SU-DHL-6 (cell line): ENCODE measurements at regions not wholly inside any gene's neighbourhood (a gene's known extent, or its start where the extent isn't known, plus 50 kb on each side); places are given as distances from the start of the nearest gene placed in this dataset.

Source experiments
- H2AFZ ChIP-seq: fragments of 200-600 bp; sonication (generic); 2 replicates; pipeline ENCODE4 v1.6.1; 2014; ENCODE audit warnings: low read depth, mild to moderate bottlenecking, moderate library complexity, mixed read lengths, antibody characterized with exemption, low read length; ENCODE audit not compliant: severe bottlenecking
- H3F3A ChIP-seq: fragments of 200-600 bp; shearing (Covaris generic); 2 replicates; pipeline ENCODE4 v1.6.0; 2016; ENCODE audit warnings: antibody characterized with exemption, mild to moderate bottlenecking; ENCODE audit not compliant: insufficient read depth
- H3K27ac ChIP-seq: fragments of 200-600 bp; sonication (generic); 2 replicates; pipeline ENCODE4 v1.5.1; 2016; ENCODE audit warnings: low read depth, mild to moderate bottlenecking, low read length, moderate library complexity, mixed read lengths
- H3K27me3 ChIP-seq: fragments of 200-600 bp; sonication (generic), shearing (Covaris generic); 2 replicates; pipeline ENCODE4 v1.6.0; 2014; ENCODE audit warnings: mild to moderate bottlenecking, low read length
- H3K36me3 ChIP-seq: fragments of 200-600 bp; sonication (generic); 2 replicates; pipeline ENCODE4 v1.6.1; 2014; ENCODE audit warnings: mild to moderate bottlenecking, low read length, mixed read lengths
- H3K4me2 ChIP-seq: fragments of 300-600, 200-600 bp; shearing (Covaris generic), sonication (generic); 2 replicates; pipeline ENCODE4 v1.6.0; 2014; ENCODE audit warnings: low read length, low read depth, mild to moderate bottlenecking; ENCODE audit not compliant: poor library complexity, severe bottlenecking
- H3K4me3 ChIP-seq: fragments of 200-600 bp; sonication (generic); 2 replicates; pipeline ENCODE4 v1.5.1; 2014; ENCODE audit warnings: antibody characterized with exemption, low read length, mild to moderate bottlenecking, mixed read lengths; ENCODE audit not compliant: insufficient read depth, poor library complexity, severe bottlenecking
- H3K79me2 ChIP-seq: fragments of 200-600 bp; sonication (generic); 2 replicates; pipeline ENCODE4 v1.6.1; 2014; ENCODE audit warnings: mild to moderate bottlenecking, low read length, moderate library complexity; ENCODE audit not compliant: insufficient read depth
- H3K9ac ChIP-seq: fragments of 200-600 bp; sonication (generic); 2 replicates; pipeline ENCODE4 v1.7.0; 2014; ENCODE audit warnings: mild to moderate bottlenecking, low read length
- H3K9me2 ChIP-seq: fragments of 200-600 bp; sonication (generic); replicated peaks from 2 replicates; pipeline ENCODE4 v1.6.1; 2014; ENCODE audit warnings: low read length; ENCODE audit not compliant: insufficient read depth
- H3K9me3 ChIP-seq: fragments of 200-600 bp; sonication (generic); 2 replicates; pipeline ENCODE4 v1.6.1; 2014; ENCODE audit warnings: low read length, mixed read lengths; ENCODE audit not compliant: insufficient read depth
- H4K20me1 ChIP-seq: fragments of 200-600 bp; sonication (generic); 2 replicates; pipeline ENCODE4 v1.6.1; 2014; ENCODE audit warnings: low read depth, mild to moderate bottlenecking, antibody characterized with exemption, low read length, moderate library complexity, mixed read lengths
- CTCF ChIP-seq: fragments of 200-600 bp; sonication (generic); IDR thresholded peaks from one replicate; pipeline ENCODE4 v1.5.1; 2017; ENCODE audit warnings: antibody characterized with exemption, mild to moderate bottlenecking, low read length, moderate library complexity; ENCODE audit not compliant: insufficient read depth, poor library complexity, severe bottlenecking
- EZH2phosphoT487 ChIP-seq: fragments of 200-600 bp; sonication (generic), shearing (Covaris generic); conservative IDR thresholded peaks from 2 replicates; pipeline ENCODE4 v1.6.1; 2018; ENCODE audit warnings: mild to moderate bottlenecking, antibody characterized with exemption, low read length, moderate library complexity, mixed read lengths

- H3K9me2 ChIP-seq = no peaks in the 10 kb centered on the region
- H3K9ac ChIP-seq = no peak overlapping the region
- H3K27me3 ChIP-seq = no peaks in the 10 kb centered on the region
- no peak overlapping the region for H3K4me3 ChIP-seq
- no peaks in the 10 kb centered on the region for H3K9me3 ChIP-seq
- no peaks in the 10 kb centered on the region for H3K36me3 ChIP-seq
- TF ChIP-seq EZH2phosphoT487 (no peak), CTCF (no peak)
- H4K20me1 ChIP-seq = no peaks in the 10 kb centered on the region
- no peak overlapping the region for H2AFZ ChIP-seq
- no peaks in the 10 kb centered on the region for H3K79me2 ChIP-seq
- H3K4me2 ChIP-seq = no peak overlapping the region
- no peaks in the 10 kb centered on the region for H3F3A ChIP-seq
- H3K27ac ChIP-seq = no peak overlapping the region
These were observed 76.9 kb upstream of the GLI2 start for GRCh38 chr2:120658770-120659158.

- no peak overlapping the region for H3K4me2 ChIP-seq
- H3K79me2 ChIP-seq = no peaks in the 10 kb centered on the region
- TF ChIP-seq EZH2phosphoT487 (no peak), CTCF (no peak)
- no peak overlapping the region for H3K9ac ChIP-seq
- H3K36me3 ChIP-seq = no peaks in the 10 kb centered on the region
- H3F3A ChIP-seq = no peaks in the 10 kb centered on the region
- no peak overlapping the region for H3K4me3 ChIP-seq
- H3K27me3 ChIP-seq = no peaks in the 10 kb centered on the region
- no peaks in the 10 kb centered on the region for H4K20me1 ChIP-seq
- no peaks in the 10 kb centered on the region for H3K9me2 ChIP-seq
- no peaks in the 10 kb centered on the region for H3K9me3 ChIP-seq
- H2AFZ ChIP-seq = no peak overlapping the region
- no peak overlapping the region for H3K27ac ChIP-seq
These were observed 76.2 kb upstream of the GLI2 start for GRCh38 chr2:120659275-120659977.

GRCh38 chr2:120660056-120660694 lies 75.5 kb upstream of the GLI2 start:
- Histone ChIP-seq H3K9me2 (no peaks in the 10 kb centered on the region), H3K27ac (no peak overlapping the region), H3K4me2 (no peak overlapping the region), H3K27me3 (no peaks in the 10 kb centered on the region), H3K4me3 (no peak overlapping the region), H3F3A (no peaks in the 10 kb centered on the region), H4K20me1 (no peaks in the 10 kb centered on the region), H2AFZ (no peak overlapping the region), H3K79me2 (no peaks in the 10 kb centered on the region), H3K36me3 (no peaks in the 10 kb centered on the region), H3K9ac (no peak overlapping the region), H3K9me3 (no peaks in the 10 kb centered on the region)
- TF ChIP-seq CTCF (no peak), EZH2phosphoT487 (no peak)
